ENCODE measurements at regions not wholly inside any gene's neighbourhood (a gene's known extent, or its start where the extent isn't known, plus 50 kb on each side); places are given as distances from the start of the nearest gene placed in this dataset.

DNA sequence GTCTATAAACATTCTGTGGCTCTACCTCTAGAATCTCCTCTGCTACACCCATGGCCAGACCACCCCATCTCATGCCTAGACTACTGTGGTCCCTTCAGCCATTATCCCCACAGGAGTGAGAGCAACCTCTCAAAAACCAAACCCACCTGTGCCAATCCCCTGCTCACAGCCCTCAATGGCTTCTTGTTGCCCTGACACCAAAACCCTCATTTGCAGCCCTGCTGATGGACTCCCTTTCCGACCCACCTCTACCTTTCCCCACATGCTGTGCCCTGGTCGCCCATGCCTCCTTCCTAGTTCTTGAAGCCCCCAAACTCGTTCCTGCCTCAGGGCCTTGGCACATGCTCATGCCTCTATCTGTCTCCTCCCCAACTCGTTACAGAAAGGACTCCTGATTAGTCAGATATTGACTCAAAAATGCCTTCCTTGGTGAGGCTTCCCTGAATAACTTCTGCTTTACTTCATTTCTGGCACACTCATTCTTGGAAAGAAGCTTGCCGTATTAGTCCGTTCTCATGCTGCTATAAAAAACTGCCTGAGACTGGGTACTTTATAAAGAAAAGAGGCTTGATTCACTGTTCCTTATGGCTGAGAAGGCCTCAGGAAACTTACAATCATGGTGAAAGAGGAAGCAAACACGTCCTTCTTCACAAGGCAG lies 104.2 kb downstream of the TEX36 start:
- TF ChIP-seq CTCF (IDR thresholded peaks at IDR 0.05) (no peak), POLR2A (IDR thresholded peaks at IDR 0.05) (no peak)

Data from ovary (tissue), 3 donors.